GM19351 (cell line): ENCODE measurements at regions not wholly inside any gene's neighbourhood (a gene's known extent, or its start where the extent isn't known, plus 50 kb on each side); places are given as distances from the start of the nearest gene placed in this dataset.
"Not testable (repeated sequence)": the region's sequence is repeated elsewhere in the genome, so short reads cannot be mapped to it uniquely, and the experiment has no call there.

Experiments
- ATAC-seq: cut with Tn5 transposase; IDR thresholded peaks from one replicate; pipeline ENCODE4 v1.9.1; 2021; ENCODE audit warnings: mild to moderate bottlenecking, moderate library complexity; ENCODE audit not compliant: unreplicated experiment

GRCh38 chr1:243074224-243074623 is 180.9 kb downstream of the CEP170 start:
- not testable (repeated sequence) for ATAC-seq

- ATAC-seq, result not testable (repeated sequence)
Measured at GRCh38 chr1:243067056-243067455, 188.0 kb downstream of the CEP170 start.

GRCh38 chr1:243061965-243062364 is 193.1 kb downstream of the CEP170 start:
- ATAC-seq, result not testable (repeated sequence)

- not testable (repeated sequence) for ATAC-seq
Measured at GRCh38 chr1:243055510-243055909, 199.6 kb downstream of the CEP170 start.

- ATAC-seq, result not testable (repeated sequence)
Measured at GRCh38 chr1:243055091-243055490, 200.0 kb downstream of the CEP170 start.

- ATAC-seq, result not testable (repeated sequence)
Measured at GRCh38 chr1:243054681-243055080, 200.4 kb downstream of the CEP170 start.

- ATAC-seq, result not testable (repeated sequence)
Measured at GRCh38 chr1:243053048-243053447, 202.0 kb downstream of the CEP170 start.

- ATAC-seq, result not testable (repeated sequence)
Measured at GRCh38 chr1:243050613-243051012, 204.5 kb downstream of the CEP170 start.

GRCh38 chr1:243049716-243050115 is 205.4 kb downstream of the CEP170 start:
- ATAC-seq, result not testable (repeated sequence)

- not testable (repeated sequence) for ATAC-seq
Measured at GRCh38 chr1:243021365-243021764, 233.7 kb downstream of the CEP170 start.

GRCh38 chr1:243019030-243019635 is 235.9 kb downstream of the CEP170 start:
- ATAC-seq, result not testable (repeated sequence)

GRCh38 chr1:243010719-243011118 is 244.4 kb downstream of the CEP170 start:
- not testable (repeated sequence) for ATAC-seq

- ATAC-seq, result not testable (repeated sequence)
Measured at GRCh38 chr1:243001003-243001402, 254.1 kb downstream of the CEP170 start.

GRCh38 chr1:242992776-242993175 is 262.3 kb downstream of the CEP170 start:
- not testable (repeated sequence) for ATAC-seq

- ATAC-seq, result not testable (repeated sequence)
Measured at GRCh38 chr1:242985096-242985495, 270.0 kb downstream of the CEP170 start.

GRCh38 chr1:242973341-242973740 is 281.7 kb downstream of the CEP170 start:
- ATAC-seq, result not testable (repeated sequence)

- ATAC-seq, result no peak
Measured at GRCh38 chr1:242966892-242967291, 288.2 kb downstream of the CEP170 start.

GRCh38 chr1:242959397-242959796 is 295.7 kb downstream of the CEP170 start:
- ATAC-seq, result not testable (repeated sequence)

GRCh38 chr1:242954945-242955344 is 300.1 kb downstream of the CEP170 start:
- ATAC-seq, result not testable (repeated sequence)

- no peak for ATAC-seq
Measured at GRCh38 chr1:242946206-242946605, 308.9 kb downstream of the CEP170 start.

- not testable (repeated sequence) for ATAC-seq
Measured at GRCh38 chr1:242936725-242937124, 318.4 kb downstream of the CEP170 start.

GRCh38 chr1:242924717-242925116 is 330.4 kb downstream of the CEP170 start:
- not testable (repeated sequence) for ATAC-seq

- not testable (repeated sequence) for ATAC-seq
Measured at GRCh38 chr1:242923603-242924002, 331.5 kb downstream of the CEP170 start.
